B cell (primary cell): ENCODE measurements at regions not wholly inside any gene's neighbourhood (a gene's known extent, or its start where the extent isn't known, plus 50 kb on each side); places are given as distances from the start of the nearest gene placed in this dataset.

Source experiments
- ATAC-seq: fragments of 200-7000 bp; cut with Tn5 transposase; one replicate; pipeline ENCODE4 v1.10.0; 2021; ENCODE audit warnings: low read depth, mild to moderate bottlenecking, moderate number of reproducible peaks, moderate library complexity
- CTCF ChIA-PET: fragments of 350-600 bp; sonication (Branson Sonifier 250); formaldehyde crosslinking; loops from one replicate; lab custom pipeline; 2021; ENCODE audit warnings: antibody characterized with exemption, inconsistent platforms; lab: Charles Lee
- POLR2A ChIA-PET: fragments of 350-600 bp; sonication (Branson Sonifier 250); formaldehyde crosslinking; loops from one replicate; lab custom pipeline; 2021; ENCODE audit warnings: antibody characterized with exemption; lab: Charles Lee
- DNase-seq: peaks from one replicate; pipeline ENCODE4 v3.0.0; 2013
- H2AFZ ChIP-seq: 2 replicates; pipeline ENCODE4 v1.6.1; 2012; ENCODE audit warnings: mild to moderate bottlenecking, low read depth, low read length; ENCODE audit not compliant: insufficient read depth, poor library complexity, severe bottlenecking
- H3K27ac ChIP-seq, 2 donors: 1 replicate in 1 of 2; 2 replicates in 1 of 2; pipeline ENCODE4 v1.5.1; 2012 to 2013; ENCODE audit warnings: low read length in 2 of 2, mild to moderate bottlenecking in 2 of 2, moderate library complexity in 1 of 2
- H3K27me3 ChIP-seq, 4 experiments: fragments of 200-600 bp in 1 of 4; sonication (generic) in 1 of 4; replicated peaks in 1 of 4; 1 replicate in 2 of 4; 2 replicates in 2 of 4; pipeline versions ENCODE4 v1.6.1 to v1.7.0; 2013 to 2016; ENCODE audit warnings: low read length in 3 of 4, mild to moderate bottlenecking in 2 of 4, mixed read lengths in 1 of 4, moderate library complexity in 1 of 4; ENCODE audit not compliant: insufficient read depth in 4 of 4, control insufficient read depth in 3 of 4; ENCODE audit errors: control extremely low read depth in 1 of 4
- H3K36me3 ChIP-seq, 2 experiments: replicated peaks in 1 of 2; 1 replicate in 1 of 2; 2 replicates in 1 of 2; pipeline versions ENCODE4 v1.6.1 to v1.7.1; 2013; ENCODE audit warnings: low read length in 1 of 2; ENCODE audit not compliant: insufficient read depth in 2 of 2, control insufficient read depth in 1 of 2; ENCODE audit errors: control extremely low read depth in 1 of 2, extremely low read depth in 1 of 2
- H3K4me1 ChIP-seq, 2 donors: fragments of 200-600 bp in 1 of 2; sonication (generic) in 1 of 2; 1 replicate in 1 of 2; 2 replicates in 1 of 2; pipeline versions ENCODE4 v1.5.1 to v1.6.1; 2013 to 2017; ENCODE audit warnings: low read length in 2 of 2; ENCODE audit not compliant: control insufficient read depth in 2 of 2, insufficient read depth in 2 of 2
- H3K4me2 ChIP-seq: replicated peaks from 2 replicates; pipeline ENCODE3; 2012; ENCODE audit warnings: mild to moderate bottlenecking, low read depth, low read length; ENCODE audit not compliant: poor library complexity, severe bottlenecking
- H3K4me3 ChIP-seq, 5 experiments: fragments of 200-600 bp in 1 of 5; sonication (generic) in 1 of 5; 1 replicate in 3 of 5; 2 replicates in 2 of 5; pipeline versions ENCODE4 v1.5.1 to v1.7.0; 2011 to 2016; ENCODE audit warnings: low read length in 4 of 5, mild to moderate bottlenecking in 4 of 5, low read depth in 2 of 5, control low read depth in 1 of 5, moderate library complexity in 1 of 5; ENCODE audit not compliant: insufficient read depth in 1 of 5; ENCODE audit errors: control extremely low read depth in 1 of 5, extremely low read depth in 1 of 5
- H3K79me2 ChIP-seq: fragments of 200-600 bp; sonication (generic); one replicate; pipeline ENCODE4 v1.6.0; 2016; ENCODE audit warnings: low read length; ENCODE audit not compliant: control insufficient read depth, insufficient read depth
- H3K9ac ChIP-seq: fragments of 200-600 bp; sonication (generic); 2 replicates; pipeline ENCODE4 v1.6.1; 2017; ENCODE audit warnings: mild to moderate bottlenecking, low read length, moderate library complexity
- H3K9me3 ChIP-seq, 3 donors: one replicate each; pipeline versions ENCODE4 v1.6.1 to v1.7.1; 2013; ENCODE audit warnings: low read length in 2 of 3; ENCODE audit not compliant: control insufficient read depth in 2 of 3, insufficient read depth in 1 of 3; ENCODE audit errors: control extremely low read depth in 1 of 3
- H4K20me1 ChIP-seq: 2 replicates; pipeline ENCODE4 v1.6.0; 2012; ENCODE audit warnings: mild to moderate bottlenecking, low read length; ENCODE audit not compliant: insufficient read depth, control insufficient read depth, poor library complexity, severe bottlenecking
- H3K27ac Mint-ChIP-seq: one replicate; pipeline ENCODE4 v1.8.0; 2021; ENCODE audit warnings: mixed read lengths
- H3K27me3 Mint-ChIP-seq: one replicate; pipeline ENCODE4 v1.8.0; 2021; ENCODE audit warnings: mixed read lengths
- H3K4me1 Mint-ChIP-seq: one replicate; pipeline ENCODE4 v1.8.0; 2021; ENCODE audit warnings: mixed read lengths
- H3K4me3 Mint-ChIP-seq: one replicate; pipeline ENCODE4 v1.8.0; 2021; ENCODE audit warnings: mixed read lengths
- H3K9me3 Mint-ChIP-seq: one replicate; pipeline ENCODE4 v1.8.0; 2022; ENCODE audit warnings: mixed read lengths; ENCODE audit not compliant: insufficient read depth
- EZH2 ChIP-seq: IDR thresholded peaks from 2 replicates; pipeline ENCODE4 v1.6.1; 2012; ENCODE audit warnings: borderline replicate concordance, low read depth, mild to moderate bottlenecking, moderate library complexity, low read length; ENCODE audit not compliant: insufficient read depth, poor library complexity, severe bottlenecking
- WGBS: methylation state at CpG from one replicate; pipeline ENCODE4 v1.1.5; 2013; ENCODE audit warnings: missing lambda C conversion rate; ENCODE audit not compliant: insufficient coverage; 5-methylcytosine and 5-hydroxymethylcytosine counted together
- intact Hi-C: fragments of 100-400 bp; cut with micrococcal nuclease; formaldehyde crosslinking; loops from one replicate; pipeline ENCODE4 v1.10.0; 2022
- TF ChIP-seq, protein P1 (sequence below): fragments of 200-600 bp; IDR thresholded peaks from one replicate; pipeline ENCODE4 v1.8.0; 2022; ENCODE audit warnings: antibody characterized with exemption, mild to moderate bottlenecking

DNA sequence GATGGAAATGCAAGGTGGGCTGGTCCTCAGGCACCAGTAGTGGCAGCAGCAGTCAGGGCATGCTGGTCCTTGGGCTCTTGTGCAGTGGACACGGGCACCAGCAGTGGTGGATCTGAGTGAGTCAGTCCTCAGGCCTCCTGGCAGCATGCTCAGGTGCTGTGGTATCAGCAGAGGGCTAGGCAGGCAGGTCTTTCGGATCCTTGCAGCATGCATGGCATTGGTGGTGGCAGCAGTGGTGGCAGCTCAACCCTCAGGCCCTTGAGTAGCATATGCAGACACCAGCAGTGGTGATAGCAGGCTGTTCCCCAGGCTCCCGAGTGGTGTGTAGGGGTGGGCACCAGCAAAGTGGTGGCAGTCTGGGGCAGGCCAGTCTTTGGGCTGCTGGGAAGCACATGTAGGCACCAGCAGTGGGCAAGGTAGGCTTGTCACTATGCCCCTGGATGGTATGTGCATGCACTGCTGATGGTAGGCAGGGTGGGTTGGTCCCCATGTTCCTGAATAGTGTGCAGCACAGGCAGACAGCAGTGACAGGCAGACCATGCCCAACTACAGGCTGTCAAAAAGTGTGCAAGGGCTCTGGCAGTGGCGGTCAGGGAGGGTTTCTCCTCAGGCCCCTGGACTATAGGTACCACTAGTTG, 606.0 kb downstream of the ADCYAP1 start:
- intact Hi-C loops, result no loop called here
- Histone ChIP-seq H4K20me1 (no peaks in the 10 kb centered on the region), H3K27me3 (no peaks in the 10 kb centered on the region), H3K36me3 (no peaks in the 10 kb centered on the region), H3K9me3 (peaks cover 0 to 9% (median 0%) of the 10 kb centered on the region in 3 donors), H3K4me2 (no peak overlapping the region), H3K4me1 (no peaks in the 10 kb centered on the region), H3K27ac (no peak overlapping the region), H3K9ac (no peak overlapping the region), H2AFZ (no peak overlapping the region), H3K4me3 (no peak overlapping the region), H3K79me2 (no peaks in the 10 kb centered on the region)
- Mint-ChIP-seq H3K9me3 (peaks cover 3% of the 10 kb centered on the region), H3K4me1 (no peaks in the 10 kb centered on the region), H3K27me3 (no peaks in the 10 kb centered on the region), H3K27ac (no peak overlapping the region), H3K4me3 (no peak overlapping the region)
- WGBS, result 90% methylated on average over 4 of the region's 4 CpGs
- TF ChIP-seq, protein P1, sequence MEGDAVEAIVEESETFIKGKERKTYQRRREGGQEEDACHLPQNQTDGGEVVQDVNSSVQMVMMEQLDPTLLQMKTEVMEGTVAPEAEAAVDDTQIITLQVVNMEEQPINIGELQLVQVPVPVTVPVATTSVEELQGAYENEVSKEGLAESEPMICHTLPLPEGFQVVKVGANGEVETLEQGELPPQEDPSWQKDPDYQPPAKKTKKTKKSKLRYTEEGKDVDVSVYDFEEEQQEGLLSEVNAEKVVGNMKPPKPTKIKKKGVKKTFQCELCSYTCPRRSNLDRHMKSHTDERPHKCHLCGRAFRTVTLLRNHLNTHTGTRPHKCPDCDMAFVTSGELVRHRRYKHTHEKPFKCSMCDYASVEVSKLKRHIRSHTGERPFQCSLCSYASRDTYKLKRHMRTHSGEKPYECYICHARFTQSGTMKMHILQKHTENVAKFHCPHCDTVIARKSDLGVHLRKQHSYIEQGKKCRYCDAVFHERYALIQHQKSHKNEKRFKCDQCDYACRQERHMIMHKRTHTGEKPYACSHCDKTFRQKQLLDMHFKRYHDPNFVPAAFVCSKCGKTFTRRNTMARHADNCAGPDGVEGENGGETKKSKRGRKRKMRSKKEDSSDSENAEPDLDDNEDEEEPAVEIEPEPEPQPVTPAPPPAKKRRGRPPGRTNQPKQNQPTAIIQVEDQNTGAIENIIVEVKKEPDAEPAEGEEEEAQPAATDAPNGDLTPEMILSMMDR, result no peak
- TF ChIP-seq EZH2, result no peak
- ChIA-PET CTCF (no interaction called here), POLR2A (no interaction called here)
- DNase-seq, result no peak
- no peak for ATAC-seq

DNA sequence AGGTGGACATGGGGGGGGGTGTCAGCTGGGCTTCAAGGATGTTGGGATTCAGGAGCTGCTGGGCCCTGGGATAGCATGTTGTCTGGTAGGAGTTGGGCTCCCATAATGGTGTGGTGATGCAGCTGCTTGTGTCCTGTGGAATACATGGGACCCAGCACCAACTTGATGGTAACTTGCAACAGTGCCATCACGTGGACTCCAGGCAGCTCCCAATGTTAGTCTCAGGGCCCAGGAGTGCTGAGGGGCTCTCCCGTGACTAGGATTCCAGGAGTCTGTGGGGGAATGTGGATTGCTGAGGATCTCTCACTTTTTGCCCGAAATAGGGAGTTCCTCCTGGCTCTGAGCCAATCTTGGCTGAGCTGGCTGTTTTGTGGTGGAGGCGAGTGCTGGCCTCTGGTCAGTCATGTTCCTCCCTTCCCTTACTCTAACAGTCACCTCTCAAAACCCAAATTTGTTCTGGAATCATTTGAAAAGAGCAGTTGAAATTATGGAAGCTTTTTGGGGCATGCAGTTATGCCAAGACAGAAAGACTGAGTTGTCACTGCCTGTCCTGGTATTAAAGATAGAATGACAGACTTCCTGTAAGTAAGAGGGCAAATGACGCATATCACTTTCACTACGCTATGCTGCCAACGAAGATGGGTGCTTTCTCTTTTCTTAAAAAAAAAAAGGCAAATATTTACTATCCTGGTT, 607.1 kb downstream of the ADCYAP1 start:
- no peaks in the 10 kb centered on the region for H3K27me3 ChIP-seq
- H3K4me1 ChIP-seq, result no peaks in the 10 kb centered on the region
- H3K9me3 ChIP-seq, result peaks cover 0 to 9% (median 0%) of the 10 kb centered on the region in 3 donors
- no peak for DNase-seq
- H3K27ac ChIP-seq, result no peak overlapping the region
- no peak overlapping the region for H3K4me2 ChIP-seq
- Mint-ChIP-seq H3K27me3 (no peaks in the 10 kb centered on the region), H3K4me1 (no peaks in the 10 kb centered on the region), H3K27ac (no peak overlapping the region), H3K9me3 (peaks cover 3% of the 10 kb centered on the region), H3K4me3 (no peak overlapping the region)
- no peak overlapping the region for H2AFZ ChIP-seq
- H3K4me3 ChIP-seq, result no peak overlapping the region
- TF ChIP-seq, protein P1, result no peak
- TF ChIP-seq EZH2, result no peak
- no peaks in the 10 kb centered on the region for H4K20me1 ChIP-seq
- ChIA-PET CTCF (no interaction called here), POLR2A (no interaction called here)
- intact Hi-C loops, result no loop called here
- no peak for ATAC-seq
- WGBS, result 90% methylated on average over 2 of the region's 7 CpGs
- H3K36me3 ChIP-seq, result no peaks in the 10 kb centered on the region
- no peaks in the 10 kb centered on the region for H3K79me2 ChIP-seq
- H3K9ac ChIP-seq, result no peak overlapping the region
